LHCN-M2 (cell line): ENCODE measurements at regions not wholly inside any gene's neighbourhood (a gene's known extent, or its start where the extent isn't known, plus 50 kb on each side); places are given as distances from the start of the nearest gene placed in this dataset.

Source experiments
- DNase-seq: peaks from one replicate; pipeline ENCODE4 v3.0.0-alpha.2; 2012; ENCODE audit warnings: low read depth

- no peak for DNase-seq
Observed at GRCh38 chr15:37788330-37788729, 146.1 kb upstream of the TMCO5A start.

- no peak for DNase-seq
Observed at GRCh38 chr15:37788767-37789396, 145.6 kb upstream of the TMCO5A start.

GRCh38 chr15:37789397-37789786 is 145.0 kb upstream of the TMCO5A start:
- DNase-seq = no peak

- DNase-seq = peak; percentile 86
Observed at GRCh38 chr15:37789881-37790280, 144.6 kb upstream of the TMCO5A start.

- DNase-seq = no peak
Observed at GRCh38 chr15:37791693-37792092, 142.7 kb upstream of the TMCO5A start.

- DNase-seq = no peak
Observed at GRCh38 chr15:37792351-37792750, 142.1 kb upstream of the TMCO5A start.

- peak; percentile 25 for DNase-seq
Observed at GRCh38 chr15:37793851-37794250, 140.6 kb upstream of the TMCO5A start.

GRCh38 chr15:37794947-37795346 is 139.5 kb upstream of the TMCO5A start:
- no peak for DNase-seq

GRCh38 chr15:37801529-37801928 is 132.9 kb upstream of the TMCO5A start:
- no peak for DNase-seq

- DNase-seq = no peak
Observed at GRCh38 chr15:37806808-37807207, 127.6 kb upstream of the TMCO5A start.

GRCh38 chr15:37810381-37810780 is 124.1 kb upstream of the TMCO5A start:
- no peak for DNase-seq

- no peak for DNase-seq
Observed at GRCh38 chr15:37813306-37813705, 121.1 kb upstream of the TMCO5A start.

GRCh38 chr15:37814847-37815515 is 119.5 kb upstream of the TMCO5A start:
- no peak for DNase-seq

- no peak for DNase-seq
Observed at GRCh38 chr15:37818152-37818677, 116.2 kb upstream of the TMCO5A start.

- DNase-seq = peak; percentile 23
Observed at GRCh38 chr15:37819191-37819590, 115.2 kb upstream of the TMCO5A start.

GRCh38 chr15:37820380-37821128 is 113.9 kb upstream of the TMCO5A start:
- no peak for DNase-seq

- DNase-seq = no peak
Observed at GRCh38 chr15:37823601-37824275, 110.7 kb upstream of the TMCO5A start.

- DNase-seq = peak; percentile 96
Observed at GRCh38 chr15:37824717-37825382, 109.6 kb upstream of the TMCO5A start.

GRCh38 chr15:37837276-37837675 is 97.2 kb upstream of the TMCO5A start:
- DNase-seq = peak; percentile 39

- DNase-seq = no peak
Observed at GRCh38 chr15:37847776-37848175, 86.7 kb upstream of the TMCO5A start.

GRCh38 chr15:37856109-37856508 is 78.3 kb upstream of the TMCO5A start:
- DNase-seq = no peak
